ENCODE measurements at regions not wholly inside any gene's neighbourhood (a gene's known extent, or its start where the extent isn't known, plus 50 kb on each side); places are given as distances from the start of the nearest gene placed in this dataset.
A peak's percentile ranks its signal among the peaks of the same experiment; 100 is the strongest.

DNA sequence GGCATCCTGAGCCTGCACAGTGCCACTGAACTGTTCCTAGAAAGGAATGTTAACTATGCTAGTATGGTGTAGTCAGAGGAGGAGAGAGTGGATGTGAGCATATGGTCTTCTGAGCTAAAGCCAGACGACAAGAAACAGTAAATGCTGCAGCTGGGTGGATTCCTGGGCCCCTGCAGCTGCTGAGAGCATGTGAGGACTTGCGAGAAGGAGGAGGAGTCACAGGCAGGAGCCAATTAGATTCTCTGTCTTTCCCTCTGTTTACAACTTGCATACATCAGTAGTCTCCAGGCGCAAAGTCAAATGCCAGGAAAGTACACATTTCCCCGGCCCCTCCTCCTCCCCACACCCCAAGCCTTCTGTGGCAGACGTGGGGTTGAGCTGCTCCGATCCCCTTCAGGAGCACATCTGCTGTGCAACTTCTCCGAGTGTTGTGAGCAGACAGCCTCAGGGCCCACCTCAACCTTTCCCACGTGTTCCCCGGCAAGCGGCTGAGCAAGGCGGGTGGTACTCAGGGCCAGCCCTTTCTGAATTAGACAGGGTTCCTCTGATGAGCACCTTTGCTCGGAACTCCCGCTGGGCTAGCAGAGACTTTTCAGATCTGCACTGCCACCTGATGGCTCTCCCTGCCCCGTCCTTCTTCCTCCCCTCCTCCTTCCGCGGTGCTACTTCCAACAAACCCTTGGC is 108.7 kb upstream of the ATP6AP2 start:
- Histone ChIP-seq H3K36me3 (ENCODE audit: control insufficient read depth, insufficient read depth, low read length) (no peaks in the 10 kb centered on the region), H3K27ac (ENCODE audit: low read depth, low read length) (no peak overlapping the region), H3K9ac (ENCODE audit: extremely low read depth, low read length, poor library complexity, severe bottlenecking) (no peak overlapping the region), H3K27me3 (ENCODE audit: control insufficient read depth, insufficient read depth, low read length, poor library complexity, severe bottlenecking) (no peaks in the 10 kb centered on the region), H3K4me3 (ENCODE audit: low read length) (no peak overlapping the region), H3K4me1 (ENCODE audit: control insufficient read depth, insufficient read depth, low read length) (peaks cover 6% of the 10 kb centered on the region), H3K9me3 (ENCODE audit: control insufficient read depth, low read length) (no peaks in the 10 kb centered on the region)
- no peaks in the 10 kb centered on the region for H3K36me3 Mint-ChIP-seq (ENCODE audit: low read depth)
- 28 to 45% methylated on average over 4 to 16 of the region's 16 CpGs for WGBS, 2 experiments (ENCODE audit: insufficient coverage in 1 of 2, insufficient read length in 1 of 2)
- H3K4me1 Mint-ChIP-seq, result peaks cover 44% of the 10 kb centered on the region
- DNase-seq, result peak; percentile 87
- H3K27ac Mint-ChIP-seq, result no peak overlapping the region
- H3K9me3 Mint-ChIP-seq, result peaks cover 27% of the 10 kb centered on the region
- H3K4me3 Mint-ChIP-seq, result no peak overlapping the region
- peak; percentile 49 for TF ChIP-seq CTCF (conservative IDR thresholded peaks at IDR 0.05)
- H3K27me3 Mint-ChIP-seq (ENCODE audit: insufficient read depth), result no peaks in the 10 kb centered on the region

- H3K4me1 ChIP-seq (ENCODE audit: control insufficient read depth, insufficient read depth, low read length), result peaks cover 4% of the 10 kb centered on the region
- Mint-ChIP-seq H3K9me3 (peaks cover 32% of the 10 kb centered on the region), H3K27ac (no peak overlapping the region)
Observed at GRCh38 chrX:40470830-40471429, 109.8 kb upstream of the ATP6AP2 start.

GRCh38 chrX:40469316-40469715 is 111.5 kb upstream of the ATP6AP2 start:
- no peaks in the 10 kb centered on the region for H3K27me3 ChIP-seq (ENCODE audit: control insufficient read depth, insufficient read depth, low read length, poor library complexity, severe bottlenecking)
- H3K9me3 ChIP-seq (ENCODE audit: control insufficient read depth, low read length), result no peaks in the 10 kb centered on the region
- Mint-ChIP-seq H3K4me1 (peaks cover 21% of the 10 kb centered on the region), H3K4me3 (no peak overlapping the region), H3K27ac (no peak overlapping the region), H3K9me3 (peaks cover 45% of the 10 kb centered on the region), H3K27me3 (ENCODE audit: insufficient read depth) (peaks cover 3% of the 10 kb centered on the region), H3K36me3 (ENCODE audit: low read depth) (no peaks in the 10 kb centered on the region)
- H3K4me3 ChIP-seq (ENCODE audit: low read length), result no peak overlapping the region
- no peak overlapping the region for H3K27ac ChIP-seq (ENCODE audit: low read depth, low read length)
- no peak overlapping the region for H3K9ac ChIP-seq (ENCODE audit: extremely low read depth, low read length, poor library complexity, severe bottlenecking)
- 81 to 91% methylated on average over 3 to 4 of the region's 4 CpGs for WGBS, 2 experiments (ENCODE audit: insufficient coverage in 1 of 2, insufficient read length in 1 of 2)
- no peak for TF ChIP-seq CTCF (conservative IDR thresholded peaks at IDR 0.05)
- no peaks in the 10 kb centered on the region for H3K4me1 ChIP-seq (ENCODE audit: control insufficient read depth, insufficient read depth, low read length)
- no peaks in the 10 kb centered on the region for H3K36me3 ChIP-seq (ENCODE audit: control insufficient read depth, insufficient read depth, low read length)
- no peak for DNase-seq

More at GRCh38 chrX:40470830-40471429, 109.8 kb upstream of the ATP6AP2 start:
- 96% methylated on average over 5 of the region's 11 CpGs; no CpG with 5 or more reads in 1 of the 2 experiments for WGBS, 2 experiments (ENCODE audit: insufficient coverage in 1 of 2, insufficient read length in 1 of 2)
- H3K27me3 ChIP-seq (ENCODE audit: control insufficient read depth, insufficient read depth, low read length, poor library complexity, severe bottlenecking), result no peaks in the 10 kb centered on the region
- no peak overlapping the region for H3K4me3 ChIP-seq (ENCODE audit: low read length)
- Mint-ChIP-seq H3K4me3 (no peak overlapping the region), H3K27me3 (ENCODE audit: insufficient read depth) (no peaks in the 10 kb centered on the region), H3K4me1 (peaks cover 32% of the 10 kb centered on the region), H3K36me3 (ENCODE audit: low read depth) (no peaks in the 10 kb centered on the region)
- H3K9me3 ChIP-seq (ENCODE audit: control insufficient read depth, low read length), result no peaks in the 10 kb centered on the region
- no peak overlapping the region for H3K9ac ChIP-seq (ENCODE audit: extremely low read depth, low read length, poor library complexity, severe bottlenecking)
- H3K36me3 ChIP-seq (ENCODE audit: control insufficient read depth, insufficient read depth, low read length), result no peaks in the 10 kb centered on the region
- TF ChIP-seq CTCF (conservative IDR thresholded peaks at IDR 0.05), result no peak
- DNase-seq, result peak; percentile 71
- no peak overlapping the region for H3K27ac ChIP-seq (ENCODE audit: low read depth, low read length)

All from endodermal cell (in vitro differentiated cells).